ENCODE measurements at regions not wholly inside any gene's neighbourhood (a gene's known extent, or its start where the extent isn't known, plus 50 kb on each side); places are given as distances from the start of the nearest gene placed in this dataset.

GRCh38 chr13:110034031-110034549 is 247.7 kb upstream of the IRS2 start:
- no peak for TF ChIP-seq CTCF (conservative IDR thresholded peaks at IDR 0.05; ENCODE audit: low read length)

GRCh38 chr13:110032969-110033368 is 246.6 kb upstream of the IRS2 start:
- DNase-seq (ENCODE audit: low read depth): no peak
- H3K4me3 ChIP-seq (ENCODE audit: low read length): no peak overlapping the region
- no peak for TF ChIP-seq CTCF (conservative IDR thresholded peaks at IDR 0.05; ENCODE audit: low read length)

More at GRCh38 chr13:110034031-110034549, 247.7 kb upstream of the IRS2 start:
- no peak for DNase-seq (ENCODE audit: low read depth)
- H3K4me3 ChIP-seq (ENCODE audit: low read length): no peak overlapping the region

DNA sequence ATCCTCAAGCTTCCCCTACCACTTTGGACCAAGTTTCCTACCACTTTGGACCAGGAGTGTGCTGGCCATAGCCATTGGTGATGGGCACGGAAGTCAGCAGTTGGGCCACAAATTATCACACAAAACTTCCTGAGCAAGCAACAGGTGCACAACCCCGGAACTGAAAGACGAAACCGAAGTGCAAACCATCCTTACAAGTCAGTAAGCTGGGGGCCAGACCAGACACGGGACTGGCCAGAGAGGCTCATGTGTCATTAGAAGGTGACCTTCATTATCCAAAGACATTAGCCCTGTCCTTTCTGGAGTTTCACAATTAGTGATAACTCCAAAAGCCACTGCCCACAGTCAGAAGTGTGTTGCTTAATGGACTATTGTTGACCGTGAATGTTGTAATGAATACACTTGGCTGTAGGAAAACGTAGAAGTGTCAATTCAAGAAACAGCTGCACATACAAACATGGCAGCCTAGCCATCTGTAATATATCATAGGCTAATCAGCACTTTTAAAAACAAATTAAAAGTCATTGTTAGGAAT is 244.1 kb upstream of the IRS2 start:
- DNase-seq (ENCODE audit: low read depth): no peak
- no peak for TF ChIP-seq CTCF (conservative IDR thresholded peaks at IDR 0.05; ENCODE audit: low read length)
- H3K4me3 ChIP-seq (ENCODE audit: low read length): no peak overlapping the region

DNA sequence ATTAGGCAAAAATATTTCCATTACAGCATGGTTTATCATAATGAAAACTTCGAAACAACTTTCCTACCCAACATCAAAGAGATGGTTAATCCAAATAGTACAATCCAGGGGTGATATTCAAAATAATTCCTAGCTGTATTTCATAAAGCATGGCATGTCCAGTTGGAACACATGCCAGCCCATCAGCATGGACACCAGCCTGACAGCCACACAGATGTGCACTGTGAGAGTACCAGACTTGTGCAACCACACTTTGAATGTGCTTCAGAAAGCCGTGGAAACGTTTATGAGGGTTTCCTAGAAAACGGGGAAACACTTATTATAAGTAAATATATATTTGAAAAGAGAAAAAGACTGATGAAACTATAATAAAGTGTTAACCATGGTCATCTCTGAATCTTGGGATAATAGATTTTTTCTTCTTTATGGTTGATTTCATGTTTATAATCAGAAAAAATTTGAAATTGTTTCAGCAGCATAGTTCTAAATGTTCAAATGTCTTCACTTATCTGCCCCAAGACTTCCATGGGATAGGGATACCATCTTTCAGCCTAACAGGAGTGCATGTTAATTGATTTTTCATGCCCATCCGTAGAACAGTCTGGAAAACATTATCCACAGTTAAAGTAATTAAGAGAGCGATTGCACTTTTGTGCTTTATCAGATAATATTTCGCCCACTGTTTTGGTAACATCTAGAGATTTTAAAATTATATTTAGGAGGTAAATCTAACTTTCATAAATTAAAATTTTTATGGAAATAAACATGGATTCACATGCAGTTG is 242.6 kb upstream of the IRS2 start:
- no peak for DNase-seq (ENCODE audit: low read depth)
- TF ChIP-seq CTCF (conservative IDR thresholded peaks at IDR 0.05; ENCODE audit: low read length): no peak
- H3K4me3 ChIP-seq (ENCODE audit: low read length): no peak overlapping the region

DNA sequence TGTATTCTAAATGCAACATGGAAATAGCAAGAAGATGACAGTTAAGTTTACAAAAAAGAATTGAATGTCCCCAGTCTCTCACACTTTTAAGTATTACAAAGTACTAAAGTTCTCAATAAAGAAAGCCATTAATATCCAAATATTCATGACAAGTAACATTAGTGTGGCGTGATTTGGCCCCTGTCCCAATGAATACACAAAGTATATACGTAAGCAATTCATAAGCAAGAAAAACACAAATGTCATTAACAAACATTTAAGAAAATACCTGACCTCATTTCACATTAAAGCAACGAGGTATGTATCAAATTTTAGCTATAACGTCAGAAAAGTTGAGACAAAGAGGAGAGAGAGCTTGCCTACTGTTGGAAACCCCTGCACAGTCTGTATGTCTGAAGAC is 241.9 kb upstream of the IRS2 start:
- no peak for TF ChIP-seq CTCF (conservative IDR thresholded peaks at IDR 0.05; ENCODE audit: low read length)
- H3K4me3 ChIP-seq (ENCODE audit: low read length): no peak overlapping the region
- no peak for DNase-seq (ENCODE audit: low read depth)

- no peak for TF ChIP-seq CTCF (conservative IDR thresholded peaks at IDR 0.05; ENCODE audit: low read length)
- no peak overlapping the region for H3K4me3 ChIP-seq (ENCODE audit: low read length)
- no peak for DNase-seq (ENCODE audit: low read depth)
Measured at GRCh38 chr13:110027470-110028240, 241.3 kb upstream of the IRS2 start.

All from AG10803 (cell line).